Activated naive CD4-positive, alpha-beta T cell treated with anti-CD3 and anti-CD28 coated beads, Interleukin-2, amount 50 U/mL, for 24 hours (primary cell): ENCODE measurements at regions not wholly inside any gene's neighbourhood (a gene's known extent, or its start where the extent isn't known, plus 50 kb on each side); places are given as distances from the start of the nearest gene placed in this dataset.

ENCODE experiments used
- H3K27ac Mint-ChIP-seq: one replicate; pipeline ENCODE4 v1.8.0; 2021; ENCODE audit warnings: mild to moderate bottlenecking, mixed read lengths
- H3K27me3 Mint-ChIP-seq: one replicate; pipeline ENCODE4 v1.8.0; 2021; ENCODE audit warnings: mixed read lengths
- H3K36me3 Mint-ChIP-seq: one replicate; pipeline ENCODE4 v1.8.0; 2021; ENCODE audit warnings: mixed read lengths
- H3K4me1 Mint-ChIP-seq: one replicate; pipeline ENCODE4 v1.8.0; 2021; ENCODE audit warnings: mixed read lengths
- H3K4me3 Mint-ChIP-seq: one replicate; pipeline ENCODE4 v1.8.0; 2021; ENCODE audit warnings: mild to moderate bottlenecking, mixed read lengths
- H3K9me3 Mint-ChIP-seq: one replicate; pipeline ENCODE4 v1.8.0; 2021; ENCODE audit warnings: mixed read lengths

- H3K27me3 Mint-ChIP-seq = peaks cover 8% of the 10 kb centered on the region
- H3K4me1 Mint-ChIP-seq = no peaks in the 10 kb centered on the region
- no peaks in the 10 kb centered on the region for H3K9me3 Mint-ChIP-seq
- H3K4me3 Mint-ChIP-seq = no peak overlapping the region
- H3K27ac Mint-ChIP-seq = no peak overlapping the region
- no peaks in the 10 kb centered on the region for H3K36me3 Mint-ChIP-seq
Measured at GRCh38 chr7:12984117-12984516, 296.7 kb downstream of the ARL4A start.

DNA sequence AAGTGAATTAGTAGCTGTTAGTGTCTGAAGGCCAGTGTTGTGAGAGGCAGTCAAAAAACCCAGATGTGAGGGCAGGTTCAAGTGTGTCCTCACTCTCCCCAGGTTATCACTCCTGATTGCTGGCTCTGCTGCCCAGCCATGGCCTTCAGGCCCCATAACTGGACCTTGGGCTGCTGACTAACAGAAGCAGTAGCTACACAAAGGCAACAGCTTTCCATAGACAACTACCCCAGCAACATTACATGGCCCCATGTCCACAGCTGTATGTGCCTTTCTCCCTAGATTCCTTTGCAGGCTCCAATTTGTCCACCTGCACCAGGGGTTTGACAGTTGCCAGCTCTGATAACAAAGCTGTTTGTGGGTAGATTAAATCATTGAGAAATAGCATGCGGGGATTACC is 297.8 kb downstream of the ARL4A start:
- Mint-ChIP-seq H3K36me3 (no peaks in the 10 kb centered on the region), H3K27me3 (peaks cover 8% of the 10 kb centered on the region), H3K27ac (no peak overlapping the region), H3K9me3 (no peaks in the 10 kb centered on the region), H3K4me3 (no peak overlapping the region), H3K4me1 (no peaks in the 10 kb centered on the region)

DNA sequence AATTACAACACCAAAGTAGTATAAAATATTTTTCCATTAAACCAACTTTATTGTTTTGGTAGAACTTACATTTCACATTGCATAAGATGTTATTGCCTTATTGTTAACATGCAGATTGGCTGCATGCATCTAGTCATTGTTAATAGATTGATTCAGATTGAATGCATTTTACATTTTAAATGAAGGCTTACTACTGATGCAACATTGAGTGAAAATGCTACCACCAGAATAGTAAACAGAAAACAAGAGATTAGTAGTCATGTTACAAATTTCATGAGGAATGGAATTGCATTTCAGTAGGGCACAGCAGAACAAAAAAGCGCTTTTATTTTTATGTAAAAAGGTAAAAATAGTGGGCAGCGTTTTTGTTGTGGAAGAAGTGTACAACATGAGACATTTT is 298.3 kb downstream of the ARL4A start:
- no peak overlapping the region for H3K4me3 Mint-ChIP-seq
- H3K27ac Mint-ChIP-seq = no peak overlapping the region
- H3K27me3 Mint-ChIP-seq = peaks cover 8% of the 10 kb centered on the region
- H3K4me1 Mint-ChIP-seq = no peaks in the 10 kb centered on the region
- no peaks in the 10 kb centered on the region for H3K36me3 Mint-ChIP-seq
- H3K9me3 Mint-ChIP-seq = no peaks in the 10 kb centered on the region

DNA sequence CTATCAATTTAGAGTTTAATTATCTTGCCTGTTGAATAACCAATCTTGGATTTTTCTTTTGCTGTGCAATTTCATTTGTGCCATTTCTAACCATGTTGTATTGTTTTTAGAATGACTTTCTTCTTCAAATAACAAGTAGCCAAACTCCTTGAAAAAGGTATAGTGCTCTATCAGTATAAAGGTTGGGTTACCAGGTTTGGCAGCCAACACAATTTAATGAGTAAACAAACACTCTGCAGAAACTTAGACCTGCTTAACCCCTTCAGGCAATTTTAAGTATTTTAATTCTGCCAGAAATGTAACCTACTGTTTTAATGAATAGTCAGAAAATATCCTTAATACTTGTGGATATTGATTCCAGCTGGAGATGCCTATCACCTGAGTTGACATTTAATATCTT is 299.8 kb downstream of the ARL4A start:
- no peak overlapping the region for H3K4me3 Mint-ChIP-seq
- H3K27ac Mint-ChIP-seq = no peak overlapping the region
- no peaks in the 10 kb centered on the region for H3K36me3 Mint-ChIP-seq
- H3K27me3 Mint-ChIP-seq = peaks cover 5% of the 10 kb centered on the region
- H3K4me1 Mint-ChIP-seq = no peaks in the 10 kb centered on the region
- no peaks in the 10 kb centered on the region for H3K9me3 Mint-ChIP-seq

- H3K4me1 Mint-ChIP-seq = no peaks in the 10 kb centered on the region
- no peaks in the 10 kb centered on the region for H3K36me3 Mint-ChIP-seq
- no peak overlapping the region for H3K27ac Mint-ChIP-seq
- H3K27me3 Mint-ChIP-seq = no peaks in the 10 kb centered on the region
- H3K9me3 Mint-ChIP-seq = no peaks in the 10 kb centered on the region
- H3K4me3 Mint-ChIP-seq = no peak overlapping the region
Measured at GRCh38 chr7:12990440-12990839, 303.0 kb downstream of the ARL4A start.

GRCh38 chr7:12993025-12993424 is 305.6 kb downstream of the ARL4A start:
- Mint-ChIP-seq H3K36me3 (no peaks in the 10 kb centered on the region), H3K27me3 (peaks cover 2% of the 10 kb centered on the region), H3K4me1 (no peaks in the 10 kb centered on the region), H3K27ac (no peak overlapping the region), H3K9me3 (no peaks in the 10 kb centered on the region), H3K4me3 (no peak overlapping the region)

GRCh38 chr7:12995912-12996469 is 308.6 kb downstream of the ARL4A start:
- Mint-ChIP-seq H3K27me3 (peaks cover 2% of the 10 kb centered on the region), H3K4me1 (no peaks in the 10 kb centered on the region), H3K27ac (no peak overlapping the region), H3K9me3 (no peaks in the 10 kb centered on the region), H3K4me3 (no peak overlapping the region), H3K36me3 (no peaks in the 10 kb centered on the region)

DNA sequence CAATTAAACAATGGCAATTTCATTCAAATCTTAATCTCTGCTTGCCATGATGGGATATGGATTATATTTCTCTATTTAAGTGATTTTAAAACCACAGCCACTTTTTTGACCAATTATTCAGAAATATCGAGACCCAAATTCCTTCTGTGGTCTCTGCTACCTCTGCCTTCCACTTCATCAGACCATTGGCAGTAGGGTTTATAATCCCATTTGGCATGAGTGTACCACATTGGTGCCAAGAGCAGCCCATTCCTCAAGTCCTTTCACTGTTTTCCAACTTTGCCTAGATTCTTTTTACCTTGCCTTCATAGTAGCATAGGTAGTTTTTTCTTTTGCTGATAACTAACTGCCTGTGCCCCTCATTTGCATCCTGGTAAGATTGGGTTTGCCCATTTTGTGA is 319.9 kb downstream of the ARL4A start:
- Mint-ChIP-seq H3K4me1 (no peaks in the 10 kb centered on the region), H3K27ac (no peak overlapping the region), H3K27me3 (peaks cover 12% of the 10 kb centered on the region), H3K4me3 (no peak overlapping the region), H3K36me3 (peaks cover 1% of the 10 kb centered on the region), H3K9me3 (peaks cover 4% of the 10 kb centered on the region)

- Mint-ChIP-seq H3K4me3 (no peak overlapping the region), H3K9me3 (peaks cover 4% of the 10 kb centered on the region), H3K36me3 (peaks cover 1% of the 10 kb centered on the region), H3K27ac (no peak overlapping the region), H3K4me1 (no peaks in the 10 kb centered on the region), H3K27me3 (peaks cover 12% of the 10 kb centered on the region)
Measured at GRCh38 chr7:13009517-13009916, 322.1 kb downstream of the ARL4A start.

DNA sequence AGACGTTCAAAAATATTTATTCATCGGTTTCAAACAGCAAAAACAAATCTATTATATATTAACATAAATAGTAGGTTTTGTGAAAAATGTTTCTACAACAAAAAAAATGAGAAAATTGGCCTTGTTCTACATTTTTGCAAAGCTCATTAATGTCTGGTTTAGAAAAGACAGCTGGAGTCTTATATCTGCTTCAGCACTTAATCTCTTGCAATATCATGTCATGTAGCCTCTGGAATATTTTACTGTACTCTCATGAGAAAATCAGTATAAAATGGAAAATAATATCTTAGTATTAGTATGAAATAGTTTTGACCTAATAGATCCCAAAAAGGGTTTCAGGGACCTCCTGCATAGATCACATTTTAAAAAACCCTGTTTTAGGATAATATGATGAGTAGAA is 326.6 kb downstream of the ARL4A start:
- H3K4me1 Mint-ChIP-seq = no peaks in the 10 kb centered on the region
- peaks cover 4% of the 10 kb centered on the region for H3K9me3 Mint-ChIP-seq
- H3K27ac Mint-ChIP-seq = no peak overlapping the region
- H3K4me3 Mint-ChIP-seq = no peak overlapping the region
- peaks cover 1% of the 10 kb centered on the region for H3K36me3 Mint-ChIP-seq
- peaks cover 6% of the 10 kb centered on the region for H3K27me3 Mint-ChIP-seq

DNA sequence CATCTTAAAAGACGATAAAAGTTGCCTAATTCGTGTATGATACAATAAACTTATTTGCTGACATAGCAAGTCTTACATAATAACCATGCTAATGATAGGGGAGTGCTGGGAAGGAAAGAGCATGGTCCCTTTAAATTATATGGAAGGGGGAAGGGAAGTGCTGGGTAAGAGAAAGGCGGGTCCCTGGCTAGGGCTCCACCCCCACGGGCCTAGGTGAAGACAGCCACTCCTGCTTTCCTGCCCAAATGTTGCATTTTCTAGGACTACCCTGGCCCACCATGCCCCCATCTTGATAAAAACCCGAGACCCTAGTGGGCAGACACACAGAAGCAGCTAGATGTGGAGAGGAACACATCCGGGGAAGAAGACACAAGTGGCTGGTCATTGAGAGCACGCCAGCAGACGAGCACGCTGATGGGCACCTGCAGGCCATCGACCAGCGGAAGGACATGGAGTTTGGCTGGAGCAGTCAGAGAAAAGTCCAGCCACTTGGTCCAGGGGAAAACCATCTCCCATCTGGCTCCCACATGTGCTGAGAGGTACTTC is 328.7 kb downstream of the ARL4A start:
- H3K4me1 Mint-ChIP-seq = no peaks in the 10 kb centered on the region
- peaks cover 1% of the 10 kb centered on the region for H3K36me3 Mint-ChIP-seq
- no peak overlapping the region for H3K27ac Mint-ChIP-seq
- H3K4me3 Mint-ChIP-seq = no peak overlapping the region
- peaks cover 4% of the 10 kb centered on the region for H3K9me3 Mint-ChIP-seq
- peaks cover 3% of the 10 kb centered on the region for H3K27me3 Mint-ChIP-seq

DNA sequence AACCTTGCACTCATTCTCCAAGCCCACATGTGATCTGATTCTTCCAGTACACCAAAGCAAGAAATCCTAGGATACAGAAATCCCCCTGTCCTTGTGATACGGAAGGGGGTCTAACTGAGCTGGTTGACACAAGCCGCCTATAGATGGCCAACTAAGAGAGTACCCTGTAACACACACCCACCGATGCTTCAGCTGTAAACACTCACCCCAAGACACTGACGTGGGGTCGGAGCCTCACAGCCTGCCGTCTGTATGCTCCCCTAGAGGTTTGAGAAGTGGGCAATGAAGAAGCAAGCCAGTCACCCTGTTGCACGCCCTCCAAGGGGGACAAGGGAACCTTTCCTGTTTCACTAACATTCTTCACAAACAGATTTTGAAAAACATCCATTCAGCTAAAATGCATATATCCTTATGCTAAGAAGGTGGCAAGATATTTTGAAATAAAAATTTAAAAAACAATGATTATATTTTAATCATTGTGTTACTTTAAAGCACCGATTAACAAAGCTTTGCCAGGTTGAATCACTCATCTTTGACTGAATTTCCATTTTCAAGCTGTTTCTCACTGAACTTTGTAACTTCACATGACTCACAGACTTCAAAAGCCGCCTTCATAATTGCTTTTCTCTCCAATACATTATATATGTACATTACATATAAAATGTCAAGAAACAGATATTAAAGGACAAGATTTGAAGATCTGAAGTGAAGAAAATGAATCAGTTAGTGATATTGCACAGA is 329.3 kb downstream of the ARL4A start:
- no peak overlapping the region for H3K4me3 Mint-ChIP-seq
- H3K27ac Mint-ChIP-seq = no peak overlapping the region
- no peaks in the 10 kb centered on the region for H3K36me3 Mint-ChIP-seq
- no peaks in the 10 kb centered on the region for H3K27me3 Mint-ChIP-seq
- H3K9me3 Mint-ChIP-seq = no peaks in the 10 kb centered on the region
- no peaks in the 10 kb centered on the region for H3K4me1 Mint-ChIP-seq

GRCh38 chr7:13017333-13017857 is 330.0 kb downstream of the ARL4A start:
- Mint-ChIP-seq H3K4me1 (no peaks in the 10 kb centered on the region), H3K27ac (no peak overlapping the region), H3K4me3 (no peak overlapping the region), H3K27me3 (no peaks in the 10 kb centered on the region), H3K36me3 (no peaks in the 10 kb centered on the region), H3K9me3 (no peaks in the 10 kb centered on the region)

- no peaks in the 10 kb centered on the region for H3K4me1 Mint-ChIP-seq
- H3K27ac Mint-ChIP-seq = no peak overlapping the region
- H3K9me3 Mint-ChIP-seq = no peaks in the 10 kb centered on the region
- H3K4me3 Mint-ChIP-seq = no peak overlapping the region
- H3K27me3 Mint-ChIP-seq = no peaks in the 10 kb centered on the region
- H3K36me3 Mint-ChIP-seq = no peaks in the 10 kb centered on the region
Measured at GRCh38 chr7:13017881-13018280, 330.4 kb downstream of the ARL4A start.

GRCh38 chr7:13021566-13022300 is 334.3 kb downstream of the ARL4A start:
- Mint-ChIP-seq H3K4me3 (no peak overlapping the region), H3K27ac (no peak overlapping the region), H3K36me3 (no peaks in the 10 kb centered on the region), H3K27me3 (no peaks in the 10 kb centered on the region), H3K4me1 (no peaks in the 10 kb centered on the region), H3K9me3 (no peaks in the 10 kb centered on the region)

DNA sequence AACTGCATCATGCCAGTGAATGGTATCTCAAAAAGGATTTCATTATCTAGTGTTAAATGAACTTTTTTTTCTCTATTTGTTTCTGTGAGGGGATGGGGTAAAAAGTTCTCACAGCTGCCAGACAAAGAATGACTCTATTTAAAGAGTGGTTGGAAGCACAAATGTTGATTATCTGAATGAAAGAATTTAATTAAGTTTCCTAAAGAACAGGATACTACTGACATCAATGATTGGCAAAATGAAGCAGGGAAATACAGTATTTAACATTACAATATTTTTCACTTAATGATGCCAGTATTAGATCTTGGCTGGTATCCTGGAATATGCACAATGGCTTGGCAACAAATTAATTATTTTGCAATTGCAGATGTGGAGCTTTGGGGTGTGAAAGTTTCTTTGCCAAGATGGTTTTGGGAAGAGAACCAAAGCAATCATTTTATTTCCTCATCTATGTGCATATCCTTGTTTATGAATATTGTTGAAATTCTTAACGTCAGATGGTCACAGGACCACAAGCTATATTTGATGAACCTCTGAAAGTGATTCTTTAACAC is 336.8 kb downstream of the ARL4A start:
- Mint-ChIP-seq H3K9me3 (no peaks in the 10 kb centered on the region), H3K4me3 (no peak overlapping the region), H3K27me3 (no peaks in the 10 kb centered on the region), H3K36me3 (no peaks in the 10 kb centered on the region), H3K4me1 (no peaks in the 10 kb centered on the region), H3K27ac (no peak overlapping the region)
